ENCODE measurements at regions not wholly inside any gene's neighbourhood (a gene's known extent, or its start where the extent isn't known, plus 50 kb on each side); places are given as distances from the start of the nearest gene placed in this dataset.

DNA sequence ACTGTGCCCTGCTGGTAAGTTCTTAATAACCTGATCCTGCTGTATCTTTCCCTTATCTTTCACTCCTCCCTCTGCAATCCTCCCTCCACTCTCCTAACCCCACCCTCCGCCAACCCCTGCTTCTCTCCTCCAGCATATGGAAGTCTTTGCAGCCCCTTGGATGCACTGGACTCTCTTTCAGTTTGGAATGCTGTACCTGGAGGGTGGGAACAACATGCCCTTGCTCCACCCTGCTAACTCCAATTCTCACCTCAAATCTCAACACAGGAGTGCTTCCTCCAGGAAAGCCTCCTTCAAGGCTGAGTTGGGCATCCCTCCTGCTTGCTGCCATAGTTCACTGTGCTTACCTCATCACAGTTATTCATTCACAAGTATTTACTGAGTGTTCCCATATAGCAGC is 52.8 kb upstream of the LDLRAD3 start:
- Histone ChIP-seq H3K4me1 (ENCODE audit: control insufficient read depth, insufficient read depth, low read length) (no peaks in the 10 kb centered on the region), H3K4me3 (ENCODE audit: low read depth, low read length) (no peak overlapping the region), H3K36me3 (ENCODE audit: control insufficient read depth, insufficient read depth, low read length) (no peaks in the 10 kb centered on the region), H3K27me3 (ENCODE audit: control insufficient read depth, insufficient read depth, low read length) (no peaks in the 10 kb centered on the region), H3K9me3 (ENCODE audit: control insufficient read depth, insufficient read depth, low read length) (no peaks in the 10 kb centered on the region), H3K27ac (ENCODE audit: low read depth, low read length) (no peak overlapping the region)
- no CpG with 5 or more reads among the region's 1 CpG for WGBS (ENCODE audit: insufficient coverage)
- no peak for DNase-seq (ENCODE audit: low read depth in 4 of 6, low spot score in 6 of 6)

- no peaks in the 10 kb centered on the region for H3K36me3 ChIP-seq (ENCODE audit: control insufficient read depth, insufficient read depth, low read length)
- H3K4me1 ChIP-seq (ENCODE audit: control insufficient read depth, insufficient read depth, low read length), result no peaks in the 10 kb centered on the region
- no peaks in the 10 kb centered on the region for H3K27me3 ChIP-seq (ENCODE audit: control insufficient read depth, insufficient read depth, low read length)
- no peak overlapping the region for H3K4me3 ChIP-seq (ENCODE audit: low read depth, low read length)
- no peaks in the 10 kb centered on the region for H3K9me3 ChIP-seq (ENCODE audit: control insufficient read depth, insufficient read depth, low read length)
- no peak overlapping the region for H3K27ac ChIP-seq (ENCODE audit: low read depth, low read length)
- DNase-seq (ENCODE audit: low read depth in 4 of 6, low spot score in 6 of 6), result no peak
- WGBS (ENCODE audit: insufficient coverage), result 94% methylated on average over 2 of the region's 3 CpGs
Observed at GRCh38 chr11:35892166-35892565, 51.7 kb upstream of the LDLRAD3 start.

DNA sequence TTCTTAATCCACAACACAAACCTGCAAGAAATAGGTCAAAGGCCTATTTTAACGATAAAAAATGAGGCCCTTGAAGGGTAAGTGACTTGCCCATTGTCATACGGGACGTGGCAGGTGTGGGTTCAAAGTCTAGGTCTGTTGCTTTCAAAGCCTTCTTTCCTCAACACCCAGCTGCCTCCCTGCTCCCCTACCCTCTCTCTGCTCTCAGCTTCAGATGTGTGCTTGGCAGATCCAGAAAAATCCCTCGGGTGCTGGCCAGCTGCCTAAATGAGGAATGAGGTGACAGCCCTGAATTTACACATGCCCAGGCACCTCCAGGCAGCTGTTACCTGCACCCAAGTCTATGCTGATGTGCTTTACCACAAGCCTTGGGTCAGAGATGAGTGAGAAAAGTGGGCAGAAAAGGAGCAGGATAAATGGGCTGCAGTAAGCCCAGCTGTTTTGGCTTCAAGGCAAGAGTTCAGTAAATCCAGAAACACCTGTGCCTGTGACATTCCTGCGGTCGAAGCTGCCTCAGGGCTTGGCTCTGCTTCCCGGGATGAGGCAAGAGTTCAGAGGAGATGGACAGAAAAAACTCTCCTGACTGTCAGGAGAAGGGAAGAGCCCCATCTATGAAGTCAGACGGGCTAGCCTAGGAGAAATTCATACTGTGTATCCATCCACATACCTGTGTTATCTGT is 49.9 kb upstream of the LDLRAD3 start:
- WGBS (ENCODE audit: insufficient coverage), result 74% methylated on average over 6 of the region's 8 CpGs
- Histone ChIP-seq H3K36me3 (ENCODE audit: control insufficient read depth, insufficient read depth, low read length) (no peaks in the 10 kb centered on the region), H3K4me3 (ENCODE audit: low read depth, low read length) (no peak overlapping the region), H3K4me1 (ENCODE audit: control insufficient read depth, insufficient read depth, low read length) (no peaks in the 10 kb centered on the region), H3K9me3 (ENCODE audit: control insufficient read depth, insufficient read depth, low read length) (no peaks in the 10 kb centered on the region), H3K27ac (ENCODE audit: low read depth, low read length) (no peak overlapping the region), H3K27me3 (ENCODE audit: control insufficient read depth, insufficient read depth, low read length) (no peaks in the 10 kb centered on the region)
- DNase-seq (ENCODE audit: low read depth in 4 of 6, low spot score in 6 of 6), result no peak

Measured in spinal cord (tissue), 9 donors.